ENCODE measurements at regions not wholly inside any gene's neighbourhood (a gene's known extent, or its start where the extent isn't known, plus 50 kb on each side); places are given as distances from the start of the nearest gene placed in this dataset.

DNA sequence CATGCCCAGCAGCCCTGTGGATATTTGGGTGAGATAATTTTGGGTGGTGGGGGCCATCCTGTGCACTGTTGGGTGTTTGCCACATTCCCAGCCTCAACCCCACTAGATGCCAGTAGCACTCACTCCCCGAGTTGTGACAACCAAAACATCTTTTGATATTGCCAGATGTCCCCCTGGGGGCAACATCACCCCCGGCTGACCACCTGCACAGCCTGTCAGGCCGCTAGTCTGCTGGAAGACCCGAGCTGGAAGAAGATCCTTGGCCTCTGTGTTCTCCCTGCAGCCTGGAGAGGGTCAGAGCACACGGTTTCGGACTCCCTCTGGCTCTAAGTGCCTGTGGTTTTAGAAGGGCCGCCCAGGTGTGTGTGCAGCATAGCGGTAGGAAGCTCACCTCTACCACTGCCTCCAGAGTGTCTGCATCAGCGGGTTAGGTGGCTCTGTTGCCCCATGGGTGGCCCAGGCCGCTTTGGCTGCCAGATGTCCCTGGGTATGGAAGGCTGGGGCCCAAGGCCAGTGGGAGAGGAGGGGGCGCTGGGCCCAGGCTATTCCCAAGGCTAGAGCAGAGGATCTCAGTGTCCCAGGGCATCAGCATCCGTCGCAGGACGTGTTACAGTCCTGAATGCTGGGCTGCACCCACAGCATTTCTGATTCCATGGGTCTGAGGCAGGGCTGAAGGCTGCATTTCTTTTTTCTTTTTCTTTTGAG lies 195.8 kb upstream of the GSE1 start:
- no peak for TF ChIP-seq EZH2 (conservative IDR thresholded peaks at IDR 0.05; ENCODE audit: low read depth, low read length)
- TF ChIP-seq SMAD1 (CRISPR knock-in tag; IDR thresholded peaks at IDR 0.05; ENCODE audit: borderline replicate concordance, low read depth): no peak
- TF ChIP-seq, protein P1, sequence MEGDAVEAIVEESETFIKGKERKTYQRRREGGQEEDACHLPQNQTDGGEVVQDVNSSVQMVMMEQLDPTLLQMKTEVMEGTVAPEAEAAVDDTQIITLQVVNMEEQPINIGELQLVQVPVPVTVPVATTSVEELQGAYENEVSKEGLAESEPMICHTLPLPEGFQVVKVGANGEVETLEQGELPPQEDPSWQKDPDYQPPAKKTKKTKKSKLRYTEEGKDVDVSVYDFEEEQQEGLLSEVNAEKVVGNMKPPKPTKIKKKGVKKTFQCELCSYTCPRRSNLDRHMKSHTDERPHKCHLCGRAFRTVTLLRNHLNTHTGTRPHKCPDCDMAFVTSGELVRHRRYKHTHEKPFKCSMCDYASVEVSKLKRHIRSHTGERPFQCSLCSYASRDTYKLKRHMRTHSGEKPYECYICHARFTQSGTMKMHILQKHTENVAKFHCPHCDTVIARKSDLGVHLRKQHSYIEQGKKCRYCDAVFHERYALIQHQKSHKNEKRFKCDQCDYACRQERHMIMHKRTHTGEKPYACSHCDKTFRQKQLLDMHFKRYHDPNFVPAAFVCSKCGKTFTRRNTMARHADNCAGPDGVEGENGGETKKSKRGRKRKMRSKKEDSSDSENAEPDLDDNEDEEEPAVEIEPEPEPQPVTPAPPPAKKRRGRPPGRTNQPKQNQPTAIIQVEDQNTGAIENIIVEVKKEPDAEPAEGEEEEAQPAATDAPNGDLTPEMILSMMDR (CRISPR knock-in tag; IDR thresholded peaks at IDR 0.05): no peak
- TF ChIP-seq EP300 (IDR thresholded peaks at IDR 0.05; ENCODE audit: low read depth in 2 of 2, low read length in 2 of 2): no peak
- no peak for TF ChIP-seq EP300 (CRISPR knock-in tag; IDR thresholded peaks at IDR 0.05; ENCODE audit: borderline replicate concordance)
- TF ChIP-seq NFE2 (CRISPR knock-in tag; IDR thresholded peaks at IDR 0.05): no peak
- no peak for TF ChIP-seq JUNB (CRISPR knock-in tag; IDR thresholded peaks at IDR 0.05; ENCODE audit: borderline replicate concordance)
- TF ChIP-seq ZNF282 (IDR thresholded peaks at IDR 0.05; ENCODE audit: partially characterized antibody): no peak
- TF ChIP-seq CREB1 (IDR thresholded peaks at IDR 0.05): no peak
- no peak for TF ChIP-seq CREB1 (CRISPR knock-in tag; IDR thresholded peaks at IDR 0.05)
- TF ChIP-seq, protein P2, sequence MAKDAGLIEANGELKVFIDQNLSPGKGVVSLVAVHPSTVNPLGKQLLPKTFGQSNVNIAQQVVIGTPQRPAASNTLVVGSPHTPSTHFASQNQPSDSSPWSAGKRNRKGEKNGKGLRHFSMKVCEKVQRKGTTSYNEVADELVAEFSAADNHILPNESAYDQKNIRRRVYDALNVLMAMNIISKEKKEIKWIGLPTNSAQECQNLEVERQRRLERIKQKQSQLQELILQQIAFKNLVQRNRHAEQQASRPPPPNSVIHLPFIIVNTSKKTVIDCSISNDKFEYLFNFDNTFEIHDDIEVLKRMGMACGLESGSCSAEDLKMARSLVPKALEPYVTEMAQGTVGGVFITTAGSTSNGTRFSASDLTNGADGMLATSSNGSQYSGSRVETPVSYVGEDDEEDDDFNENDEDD (CRISPR knock-in tag; IDR thresholded peaks at IDR 0.05; ENCODE audit: borderline replicate concordance): no peak
- TF ChIP-seq ZNF3 (CRISPR knock-in tag; IDR thresholded peaks at IDR 0.05): no peak
- no peak for TF ChIP-seq CREM (IDR thresholded peaks at IDR 0.05)
- TF ChIP-seq CREM (CRISPR knock-in tag; IDR thresholded peaks at IDR 0.05): no peak
- TF ChIP-seq MAFF (IDR thresholded peaks at IDR 0.05; ENCODE audit: low read depth, low read length): no peak
